ENCODE measurements at regions not wholly inside any gene's neighbourhood (a gene's known extent, or its start where the extent isn't known, plus 50 kb on each side); places are given as distances from the start of the nearest gene placed in this dataset.
A peak's percentile ranks its signal among the peaks of the same experiment; 100 is the strongest.

DNA sequence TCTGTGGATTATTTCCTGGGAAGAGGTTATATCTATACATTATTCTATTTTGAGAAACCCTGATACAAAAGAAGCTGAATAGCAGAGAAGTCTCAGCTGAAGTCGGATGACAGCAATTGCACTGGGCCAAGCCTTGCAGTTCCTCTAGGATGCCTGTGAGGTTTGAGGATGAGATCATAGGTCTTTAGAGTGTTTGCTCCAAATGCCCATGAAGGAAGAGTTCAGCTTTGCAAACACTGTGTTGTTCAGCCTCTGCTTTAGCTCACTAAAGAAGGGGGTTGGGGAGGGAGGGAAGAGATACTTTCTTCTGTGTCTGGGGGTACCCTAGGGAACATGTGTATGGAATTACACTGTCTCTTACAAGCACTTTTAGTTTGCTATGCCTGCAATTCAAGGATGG, 282.5 kb upstream of the NRP1 start:
- Histone ChIP-seq H3K18ac (ENCODE audit: low read depth in 1 of 2, low read length in 2 of 2) (no peak overlapping the region), H3K4me1 (ENCODE audit: control insufficient read depth, insufficient read depth, low read depth, low read length) (no peaks in the 10 kb centered on the region), H2BK5ac (ENCODE audit: low read depth, low read length, poor library complexity, severe bottlenecking) (no peak overlapping the region), H2AK5ac (ENCODE audit: low read length, severe bottlenecking) (no peak overlapping the region), H3K14ac (ENCODE audit: low read length in 2 of 2) (no peak overlapping the region), H3K4me3 (ENCODE audit: insufficient read depth in 1 of 2, low read depth in 1 of 2, low read length in 2 of 2) (no peak overlapping the region), H4K91ac (ENCODE audit: low read length) (no peak overlapping the region), H2AFZ (ENCODE audit: low read depth, low read length) (no peak overlapping the region), H3K4ac (ENCODE audit: low read depth in 1 of 2, low read length in 2 of 2) (no peak overlapping the region), H4K8ac (ENCODE audit: low read length) (no peak overlapping the region), H3K23ac (ENCODE audit: low read length in 2 of 2) (no peak overlapping the region), H3K9me3 (ENCODE audit: control insufficient read depth, low read length) (no peaks in the 10 kb centered on the region), H3K79me1 (replicated peaks; ENCODE audit: low read length, poor library complexity, severe bottlenecking) (no peaks in the 10 kb centered on the region), H3K4me2 (ENCODE audit: low read length, poor library complexity, severe bottlenecking) (no peak overlapping the region), H2BK12ac (ENCODE audit: low read length in 2 of 2) (no peak overlapping the region), H3K27ac (ENCODE audit: low read length, poor library complexity, severe bottlenecking) (no peak overlapping the region), H2BK15ac (ENCODE audit: low read depth, poor library complexity, severe bottlenecking) (no peak overlapping the region), H3K36me3 (ENCODE audit: control insufficient read depth in 1 of 2, insufficient read depth in 2 of 2, low read depth in 1 of 2, low read length in 2 of 2) (no peaks in the 10 kb centered on the region), H3K27me3 (ENCODE audit: control insufficient read depth in 1 of 2, insufficient read depth in 1 of 2, low read length in 2 of 2) (no peaks in the 10 kb centered on the region), H2BK120ac (ENCODE audit: low read depth, low read length) (no peak overlapping the region), H3K9ac (ENCODE audit: low read length) (no peak overlapping the region)
- WGBS = 49% methylated on average over 1 of the region's 1 CpG
- peak; percentile 31 for DNase-seq

- Histone ChIP-seq H3K4me1 (ENCODE audit: control insufficient read depth, insufficient read depth, low read depth, low read length) (no peaks in the 10 kb centered on the region), H2BK15ac (ENCODE audit: low read depth, poor library complexity, severe bottlenecking) (no peak overlapping the region), H3K79me1 (replicated peaks; ENCODE audit: low read length, poor library complexity, severe bottlenecking) (no peaks in the 10 kb centered on the region), H3K4ac (ENCODE audit: low read depth in 1 of 2, low read length in 2 of 2) (no peak overlapping the region), H3K27ac (ENCODE audit: low read length, poor library complexity, severe bottlenecking) (no peak overlapping the region), H3K36me3 (ENCODE audit: control insufficient read depth in 1 of 2, insufficient read depth in 2 of 2, low read depth in 1 of 2, low read length in 2 of 2) (no peaks in the 10 kb centered on the region), H3K9me3 (ENCODE audit: control insufficient read depth, low read length) (no peaks in the 10 kb centered on the region), H4K8ac (ENCODE audit: low read length) (no peak overlapping the region), H2AFZ (ENCODE audit: low read depth, low read length) (no peak overlapping the region), H3K4me2 (ENCODE audit: low read length, poor library complexity, severe bottlenecking) (no peak overlapping the region), H2BK120ac (ENCODE audit: low read depth, low read length) (no peak overlapping the region), H3K14ac (ENCODE audit: low read length in 2 of 2) (no peak overlapping the region), H2AK5ac (ENCODE audit: low read length, severe bottlenecking) (no peak overlapping the region), H2BK12ac (ENCODE audit: low read length in 2 of 2) (no peak overlapping the region), H3K23ac (ENCODE audit: low read length in 2 of 2) (no peak overlapping the region), H3K27me3 (ENCODE audit: control insufficient read depth in 1 of 2, insufficient read depth in 1 of 2, low read length in 2 of 2) (no peaks in the 10 kb centered on the region), H3K9ac (ENCODE audit: low read length) (peak overlapping the region; percentile 85), H4K91ac (ENCODE audit: low read length) (no peak overlapping the region), H3K4me3 (ENCODE audit: insufficient read depth in 1 of 2, low read depth in 1 of 2, low read length in 2 of 2) (peak overlapping the region in 1 of 2 experiments; percentile 68), H2BK5ac (ENCODE audit: low read depth, low read length, poor library complexity, severe bottlenecking) (no peak overlapping the region), H3K18ac (ENCODE audit: low read depth in 1 of 2, low read length in 2 of 2) (no peak overlapping the region)
- peak; percentile 84 for DNase-seq
- 88% methylated on average over 3 of the region's 3 CpGs for WGBS
These were observed 278.1 kb upstream of the NRP1 start for GRCh38 chr10:33612551-33612950.

DNA sequence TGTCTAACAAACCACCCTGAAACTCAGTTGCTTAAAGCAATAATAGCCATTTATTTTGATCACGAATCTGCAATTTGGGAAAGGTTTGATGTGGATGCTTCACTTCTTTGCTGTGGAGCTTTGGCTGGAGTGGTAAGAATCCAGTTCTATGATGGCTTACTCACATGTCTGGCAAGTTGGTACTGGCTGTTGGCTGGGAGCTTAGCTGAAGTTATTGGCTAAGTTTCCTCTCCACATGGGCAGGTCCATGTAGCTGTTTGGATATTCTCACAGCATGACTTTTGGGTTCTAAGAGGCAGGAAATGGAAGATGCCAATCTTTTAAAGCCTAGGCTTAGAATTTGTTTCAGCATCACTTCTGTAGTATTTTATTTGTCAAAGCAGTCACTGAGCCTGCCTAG, 277.6 kb upstream of the NRP1 start:
- no peak for DNase-seq
- H3K79me1 ChIP-seq (replicated peaks; ENCODE audit: low read length, poor library complexity, severe bottlenecking) = no peaks in the 10 kb centered on the region
- H2BK15ac ChIP-seq (ENCODE audit: low read depth, poor library complexity, severe bottlenecking) = no peak overlapping the region
- no peaks in the 10 kb centered on the region for H3K4me1 ChIP-seq (ENCODE audit: control insufficient read depth, insufficient read depth, low read depth, low read length)
- WGBS = 71% methylated on average over 1 of the region's 1 CpG
- no peak overlapping the region for H2AFZ ChIP-seq (ENCODE audit: low read depth, low read length)
- no peak overlapping the region for H4K8ac ChIP-seq (ENCODE audit: low read length)
- no peak overlapping the region for H3K23ac ChIP-seq (ENCODE audit: low read length in 2 of 2)
- H2BK12ac ChIP-seq (ENCODE audit: low read length in 2 of 2) = no peak overlapping the region
- no peaks in the 10 kb centered on the region for H3K36me3 ChIP-seq (ENCODE audit: control insufficient read depth in 1 of 2, insufficient read depth in 2 of 2, low read depth in 1 of 2, low read length in 2 of 2)
- no peak overlapping the region for H3K14ac ChIP-seq (ENCODE audit: low read length in 2 of 2)
- H3K4me3 ChIP-seq (ENCODE audit: insufficient read depth in 1 of 2, low read depth in 1 of 2, low read length in 2 of 2) = peak overlapping the region in 1 of 2 experiments; percentile 68
- no peak overlapping the region for H2BK5ac ChIP-seq (ENCODE audit: low read depth, low read length, poor library complexity, severe bottlenecking)
- H3K9ac ChIP-seq (ENCODE audit: low read length) = peak overlapping the region; percentile 85
- no peaks in the 10 kb centered on the region for H3K9me3 ChIP-seq (ENCODE audit: control insufficient read depth, low read length)
- no peak overlapping the region for H3K27ac ChIP-seq (ENCODE audit: low read length, poor library complexity, severe bottlenecking)
- no peaks in the 10 kb centered on the region for H3K27me3 ChIP-seq (ENCODE audit: control insufficient read depth in 1 of 2, insufficient read depth in 1 of 2, low read length in 2 of 2)
- no peak overlapping the region for H2AK5ac ChIP-seq (ENCODE audit: low read length, severe bottlenecking)
- no peak overlapping the region for H2BK120ac ChIP-seq (ENCODE audit: low read depth, low read length)
- H3K4ac ChIP-seq (ENCODE audit: low read depth in 1 of 2, low read length in 2 of 2) = no peak overlapping the region
- H3K18ac ChIP-seq (ENCODE audit: low read depth in 1 of 2, low read length in 2 of 2) = no peak overlapping the region
- H4K91ac ChIP-seq (ENCODE audit: low read length) = no peak overlapping the region
- H3K4me2 ChIP-seq (ENCODE audit: low read length, poor library complexity, severe bottlenecking) = no peak overlapping the region

GRCh38 chr10:33611423-33611822, 277.0 kb upstream of the NRP1 start:
- no peak overlapping the region for H2AFZ ChIP-seq (ENCODE audit: low read depth, low read length)
- no peaks in the 10 kb centered on the region for H3K79me1 ChIP-seq (replicated peaks; ENCODE audit: low read length, poor library complexity, severe bottlenecking)
- H3K9me3 ChIP-seq (ENCODE audit: control insufficient read depth, low read length) = no peaks in the 10 kb centered on the region
- H3K23ac ChIP-seq (ENCODE audit: low read length in 2 of 2) = no peak overlapping the region
- no peak overlapping the region for H3K18ac ChIP-seq (ENCODE audit: low read depth in 1 of 2, low read length in 2 of 2)
- H2BK5ac ChIP-seq (ENCODE audit: low read depth, low read length, poor library complexity, severe bottlenecking) = no peak overlapping the region
- DNase-seq = no peak
- no peak overlapping the region for H4K8ac ChIP-seq (ENCODE audit: low read length)
- no peak overlapping the region for H3K14ac ChIP-seq (ENCODE audit: low read length in 2 of 2)
- H3K4me2 ChIP-seq (ENCODE audit: low read length, poor library complexity, severe bottlenecking) = no peak overlapping the region
- no peaks in the 10 kb centered on the region for H3K27me3 ChIP-seq (ENCODE audit: control insufficient read depth in 1 of 2, insufficient read depth in 1 of 2, low read length in 2 of 2)
- H2BK12ac ChIP-seq (ENCODE audit: low read length in 2 of 2) = no peak overlapping the region
- no peak overlapping the region for H2BK15ac ChIP-seq (ENCODE audit: low read depth, poor library complexity, severe bottlenecking)
- no peaks in the 10 kb centered on the region for H3K36me3 ChIP-seq (ENCODE audit: control insufficient read depth in 1 of 2, insufficient read depth in 2 of 2, low read depth in 1 of 2, low read length in 2 of 2)
- H3K4ac ChIP-seq (ENCODE audit: low read depth in 1 of 2, low read length in 2 of 2) = no peak overlapping the region
- H3K27ac ChIP-seq (ENCODE audit: low read length, poor library complexity, severe bottlenecking) = no peak overlapping the region
- no peak overlapping the region for H2BK120ac ChIP-seq (ENCODE audit: low read depth, low read length)
- no peaks in the 10 kb centered on the region for H3K4me1 ChIP-seq (ENCODE audit: control insufficient read depth, insufficient read depth, low read depth, low read length)
- H3K4me3 ChIP-seq (ENCODE audit: insufficient read depth in 1 of 2, low read depth in 1 of 2, low read length in 2 of 2) = no peak overlapping the region
- WGBS = no CpG with 5 or more reads among the region's 1 CpG
- no peak overlapping the region for H2AK5ac ChIP-seq (ENCODE audit: low read length, severe bottlenecking)
- peak overlapping the region; percentile 85 for H3K9ac ChIP-seq (ENCODE audit: low read length)
- no peak overlapping the region for H4K91ac ChIP-seq (ENCODE audit: low read length)

Data from mesenchymal stem cell (in vitro differentiated cells and primary cell).